AG04449 (cell line): ENCODE measurements at regions not wholly inside any gene's neighbourhood (a gene's known extent, or its start where the extent isn't known, plus 50 kb on each side); places are given as distances from the start of the nearest gene placed in this dataset.

Source experiments
- CTCF ChIA-PET: fragments of 350-600 bp; formaldehyde crosslinking; extraction: SDS; loops from one replicate; lab custom pipeline; 2021; ENCODE audit warnings: antibody characterized with exemption; lab: Yijun Ruan, JAX
- POLR2A ChIA-PET: fragments of 400-600, 350-600 bp; formaldehyde crosslinking; extraction: SDS; loops from one replicate; lab custom pipeline; 2020; ENCODE audit warnings: antibody characterized with exemption, inconsistent platforms; lab: Yijun Ruan, JAX
- DNase-seq: peaks from one replicate; pipeline ENCODE4 v3.0.0-alpha.2; 2010; ENCODE audit warnings: low read depth, low spot score
- H3K4me3 ChIP-seq: 2 replicates; pipeline ENCODE4 v1.5.1; 2011; ENCODE audit warnings: low read depth, mild to moderate bottlenecking, control low read depth, low read length
- CTCF ChIP-seq: IDR thresholded peaks from one replicate; pipeline ENCODE4 v1.5.1; 2011; ENCODE audit warnings: mild to moderate bottlenecking, moderate library complexity, low read length, control low read depth, inconsistent platforms; ENCODE audit not compliant: insufficient read depth; ENCODE audit errors: missing control alignments

GRCh38 chr3:150114273-150114672, 143.6 kb upstream of the PFN2 start:
- DNase-seq: no peak
- CTCF ChIA-PET: interaction anchor here (1.5 kb wide), 1 partner anchor 12 kb away, joined by 3 read pairs; no protein-coding TSS in a partner anchor
- POLR2A ChIA-PET: no interaction called here
- no peak overlapping the region for H3K4me3 ChIP-seq
- TF ChIP-seq CTCF: no peak

- no peak for DNase-seq
- no peak overlapping the region for H3K4me3 ChIP-seq
- ChIA-PET CTCF (no interaction called here), POLR2A (no interaction called here)
- TF ChIP-seq CTCF: no peak
Measured at GRCh38 chr3:150110097-150110496, 139.4 kb upstream of the PFN2 start.

GRCh38 chr3:150107429-150108175, 136.9 kb upstream of the PFN2 start:
- ChIA-PET POLR2A (interaction anchor here (0.9 to 3.0 kb wide), 7 partner anchors 11 to 137 kb away, joined by 3 to 16 read pairs (median 4); partner anchors contain the start of gene PFN2), CTCF (interaction anchor here (0.7 to 1.3 kb wide), 5 partner anchors 10 to 228 kb away, joined by 3 to 5 read pairs (median 3); no protein-coding TSS in a partner anchor)
- no peak overlapping the region for H3K4me3 ChIP-seq
- DNase-seq: no peak
- TF ChIP-seq CTCF: no peak

- no peak for TF ChIP-seq CTCF
- DNase-seq: peak; percentile 98
- ChIA-PET POLR2A (interaction anchor here (0.6 to 3.0 kb wide), 8 partner anchors 10 to 136 kb away, joined by 3 to 16 read pairs (median 4); partner anchors contain the start of gene PFN2), CTCF (interaction anchor here (0.7 to 1.3 kb wide), 5 partner anchors 9 to 227 kb away, joined by 3 to 5 read pairs (median 3); no protein-coding TSS in a partner anchor)
- no peak overlapping the region for H3K4me3 ChIP-seq
Measured at GRCh38 chr3:150106740-150107428, 136.2 kb upstream of the PFN2 start.

- no peak overlapping the region for H3K4me3 ChIP-seq
- DNase-seq: no peak
- no peak for TF ChIP-seq CTCF
- CTCF ChIA-PET: no interaction called here
- POLR2A ChIA-PET: interaction anchor here (0.6 to 3.0 kb wide), 3 partner anchors 10 to 86 kb away, joined by 3 to 16 read pairs (median 8); no protein-coding TSS in a partner anchor
Measured at GRCh38 chr3:150105886-150106612, 135.4 kb upstream of the PFN2 start.
